Keratinocyte (primary cell): ENCODE measurements at regions not wholly inside any gene's neighbourhood (a gene's known extent, or its start where the extent isn't known, plus 50 kb on each side); places are given as distances from the start of the nearest gene placed in this dataset.

ENCODE experiments used
- DNase-seq: peaks from one replicate; pipeline ENCODE4 v3.0.0-alpha.2; 2011; ENCODE audit warnings: low read depth, missing footprints, low spot score
- FAIRE-seq: peaks from 2 replicates; lab custom pipeline; 2011; peaks lifted over from hg19 to GRCh38; lab: Jason Lieb, UNC
- H2AFZ ChIP-seq: 2 replicates; pipeline ENCODE4 v1.6.0; 2012; ENCODE audit warnings: low read length, control low read depth, inconsistent platforms; ENCODE audit not compliant: control insufficient read depth
- H3K27ac ChIP-seq: 2 replicates; pipeline ENCODE4 v1.5.1; 2011; ENCODE audit warnings: low read length; ENCODE audit not compliant: control insufficient read depth, insufficient read depth
- H3K27me3 ChIP-seq: 3 replicates; pipeline ENCODE4 v1.6.0; 2011; ENCODE audit warnings: low read length; ENCODE audit not compliant: control insufficient read depth, insufficient read depth; ENCODE audit errors: extremely low read depth
- H3K36me3 ChIP-seq, 2 experiments: 2 replicates in 1 of 2; 3 replicates in 1 of 2; pipeline ENCODE4 v1.5.1; 2011; ENCODE audit warnings: low read length in 2 of 2, mild to moderate bottlenecking in 1 of 2; ENCODE audit not compliant: control insufficient read depth in 2 of 2, insufficient read depth in 2 of 2; ENCODE audit errors: extremely low read depth in 1 of 2
- H3K4me1 ChIP-seq: 3 replicates; pipeline ENCODE4 v1.5.1; 2011; ENCODE audit warnings: low read length; ENCODE audit not compliant: control insufficient read depth, insufficient read depth; ENCODE audit errors: extremely low read depth
- H3K4me2 ChIP-seq: 3 replicates; pipeline ENCODE4 v1.6.0; 2011; ENCODE audit warnings: low read depth, low read length; ENCODE audit not compliant: control insufficient read depth, insufficient read depth; ENCODE audit errors: extremely low read depth
- H3K4me3 ChIP-seq, 3 experiments: fragments of 200-600 bp in 1 of 3; sonication (generic) in 1 of 3; 2 replicates in 2 of 3; 3 replicates in 1 of 3; pipeline ENCODE4 v1.5.1; 2011 to 2016; ENCODE audit warnings: low read length in 3 of 3, mild to moderate bottlenecking in 3 of 3, control low read depth in 2 of 3, inconsistent platforms in 1 of 3, low read depth in 1 of 3, mixed read lengths in 1 of 3, mixed run types in 1 of 3, moderate library complexity in 1 of 3; ENCODE audit not compliant: control insufficient read depth in 2 of 3, insufficient read depth in 2 of 3; ENCODE audit errors: extremely low read depth in 1 of 3
- H3K79me2 ChIP-seq: 2 replicates; pipeline ENCODE4 v1.6.0; 2012; ENCODE audit warnings: low read length; ENCODE audit not compliant: control insufficient read depth, insufficient read depth
- H3K9ac ChIP-seq: 3 replicates; pipeline ENCODE4 v1.6.0; 2011; ENCODE audit warnings: low read length; ENCODE audit not compliant: control insufficient read depth, insufficient read depth; ENCODE audit errors: extremely low read depth
- H3K9me1 ChIP-seq: 3 replicates; pipeline ENCODE4 v1.6.0; 2011; ENCODE audit warnings: low read length; ENCODE audit not compliant: control insufficient read depth, insufficient read depth; ENCODE audit errors: extremely low read depth
- H3K9me3 ChIP-seq: 2 replicates; pipeline ENCODE4 v1.5.1; 2012; ENCODE audit warnings: low read depth, low read length; ENCODE audit not compliant: control insufficient read depth
- H4K20me1 ChIP-seq: 3 replicates; pipeline ENCODE4 v1.6.0; 2011; ENCODE audit warnings: low read length; ENCODE audit not compliant: control insufficient read depth, insufficient read depth; ENCODE audit errors: extremely low read depth
- CTCF ChIP-seq, 3 experiments: IDR thresholded peaks in 1 of 3; conservative IDR thresholded peaks in 1 of 3; optimal IDR thresholded peaks in 1 of 3; 2 replicates in 2 of 3; 3 replicates in 1 of 3; pipeline versions ENCODE3 to v1.5.1; 2011; ENCODE audit warnings: low read length in 3 of 3, mild to moderate bottlenecking in 3 of 3, moderate library complexity in 2 of 3, control low read depth in 1 of 3, inconsistent platforms in 1 of 3; ENCODE audit not compliant: insufficient read depth in 2 of 3; ENCODE audit errors: extremely low read depth in 1 of 3
- EZH2 ChIP-seq: IDR thresholded peaks from one replicate; pipeline ENCODE4 v1.6.1; 2012; ENCODE audit warnings: inconsistent platforms, mild to moderate bottlenecking, low read length, moderate library complexity
- dilution Hi-C: fragments of 300-500 bp; cut with MboI; formaldehyde crosslinking; loops from one replicate; pipeline ENCODE4 v1.7.0; 2020; ENCODE audit warnings: low sequenced_read_pairs; ENCODE audit not compliant: extremely low pct_ligation_motif_present

GRCh38 chrX:10935501-10935900, 175.6 kb upstream of the HCCS start:
- H3K9me3 ChIP-seq = no peaks in the 10 kb centered on the region
- dilution Hi-C loops = no loop called here
- H3K4me3 ChIP-seq = no peak overlapping the region
- no peak for FAIRE-seq
- H3K79me2 ChIP-seq = no peaks in the 10 kb centered on the region
- H2AFZ ChIP-seq = no peak overlapping the region
- peaks cover 4% of the 10 kb centered on the region for H3K4me1 ChIP-seq
- no peaks in the 10 kb centered on the region for H3K36me3 ChIP-seq
- TF ChIP-seq CTCF (optimal IDR thresholded peaks at IDR 0.05 in 1 of 3, IDR thresholded peaks at IDR 0.05 in 1 of 3, conservative IDR thresholded peaks at IDR 0.05 in 1 of 3; ENCODE audit: extremely low read depth in 1 of 3, insufficient read depth in 2 of 3, low read length in 3 of 3) (no peak), EZH2 (no peak)
- no peak overlapping the region for H3K4me2 ChIP-seq
- no peak overlapping the region for H3K9ac ChIP-seq
- H3K27ac ChIP-seq = no peak overlapping the region
- H3K27me3 ChIP-seq = no peaks in the 10 kb centered on the region
- no peaks in the 10 kb centered on the region for H4K20me1 ChIP-seq
- no peaks in the 10 kb centered on the region for H3K9me1 ChIP-seq
- DNase-seq = no peak

- Histone ChIP-seq H3K9ac (no peak overlapping the region), H3K27ac (no peak overlapping the region), H4K20me1 (no peaks in the 10 kb centered on the region), H3K9me1 (no peaks in the 10 kb centered on the region), H2AFZ (no peak overlapping the region), H3K79me2 (no peaks in the 10 kb centered on the region), H3K9me3 (no peaks in the 10 kb centered on the region), H3K27me3 (no peaks in the 10 kb centered on the region), H3K4me3 (no peak overlapping the region), H3K4me1 (peaks cover 4% of the 10 kb centered on the region), H3K4me2 (no peak overlapping the region), H3K36me3 (no peaks in the 10 kb centered on the region)
- FAIRE-seq (no peak), DNase-seq (no peak)
- TF ChIP-seq CTCF (optimal IDR thresholded peaks at IDR 0.05 in 1 of 3, IDR thresholded peaks at IDR 0.05 in 1 of 3, conservative IDR thresholded peaks at IDR 0.05 in 1 of 3; ENCODE audit: extremely low read depth in 1 of 3, insufficient read depth in 2 of 3, low read length in 3 of 3) (no peak), EZH2 (no peak)
- dilution Hi-C loops = no loop called here
Measured at GRCh38 chrX:10936976-10937375, 174.2 kb upstream of the HCCS start.
